MCF 10A (cell line): ENCODE measurements at regions not wholly inside any gene's neighbourhood (a gene's known extent, or its start where the extent isn't known, plus 50 kb on each side); places are given as distances from the start of the nearest gene placed in this dataset.

Experiments used
- BruUV-seq: library from RNA; stranded (reverse); fragments of 400-500 nt; replicated peaks from 2 replicates; lab custom pipeline; 2021; lab: Mats Ljungman, UMichigan
- CTCF ChIA-PET: fragments of 300-600 bp; sonication (Branson Sonifier 250); formaldehyde crosslinking; extraction: SDS; loops from one replicate; lab custom pipeline; 2021; ENCODE audit warnings: antibody characterized with exemption, inconsistent platforms; lab: Yijun Ruan, JAX
- POLR2A ChIA-PET: fragments of 300-600, 350-650 bp; sonication (Branson Sonifier 250); formaldehyde crosslinking; extraction: SDS; loops from one replicate; lab custom pipeline; 2020; ENCODE audit warnings: antibody characterized with exemption, inconsistent platforms; lab: Yijun Ruan, JAX
- DNase-seq: peaks from one replicate; pipeline ENCODE4 v3.0.0-alpha.2; 2018; ENCODE audit not compliant: unreplicated experiment
- H3K27ac Mint-ChIP-seq: one replicate; pipeline ENCODE4 v1.8.0; 2022; ENCODE audit warnings: mild to moderate bottlenecking, low read depth, mixed read lengths; ENCODE audit not compliant: unreplicated experiment
- H3K27me3 Mint-ChIP-seq: one replicate; pipeline ENCODE4 v1.8.0; 2022; ENCODE audit warnings: mixed read lengths; ENCODE audit not compliant: insufficient read depth, unreplicated experiment
- H3K36me3 Mint-ChIP-seq: one replicate; pipeline ENCODE4 v1.8.0; 2022; ENCODE audit warnings: mild to moderate bottlenecking, moderate library complexity, mixed read lengths; ENCODE audit not compliant: insufficient read depth, unreplicated experiment
- H3K4me1 Mint-ChIP-seq: one replicate; pipeline ENCODE4 v1.8.0; 2022; ENCODE audit warnings: mixed read lengths; ENCODE audit not compliant: insufficient read depth, unreplicated experiment
- H3K4me3 Mint-ChIP-seq: one replicate; pipeline ENCODE4 v1.8.0; 2022; ENCODE audit warnings: mild to moderate bottlenecking, moderate library complexity, mixed read lengths; ENCODE audit not compliant: unreplicated experiment
- H3K9me3 Mint-ChIP-seq: one replicate; pipeline ENCODE4 v1.8.0; 2022; ENCODE audit warnings: mixed read lengths; ENCODE audit not compliant: unreplicated experiment
- CTCF ChIP-seq: fragments of 200-600 bp; IDR thresholded peaks from one replicate; pipeline ENCODE4 v1.8.0; 2022; ENCODE audit warnings: antibody characterized with exemption, mild to moderate bottlenecking; ENCODE audit not compliant: unreplicated experiment
- intact Hi-C: fragments of 100-400 bp; cut with micrococcal nuclease; formaldehyde crosslinking; loops from 2 replicates; pipeline ENCODE4 v1.14.1; 2022

DNA sequence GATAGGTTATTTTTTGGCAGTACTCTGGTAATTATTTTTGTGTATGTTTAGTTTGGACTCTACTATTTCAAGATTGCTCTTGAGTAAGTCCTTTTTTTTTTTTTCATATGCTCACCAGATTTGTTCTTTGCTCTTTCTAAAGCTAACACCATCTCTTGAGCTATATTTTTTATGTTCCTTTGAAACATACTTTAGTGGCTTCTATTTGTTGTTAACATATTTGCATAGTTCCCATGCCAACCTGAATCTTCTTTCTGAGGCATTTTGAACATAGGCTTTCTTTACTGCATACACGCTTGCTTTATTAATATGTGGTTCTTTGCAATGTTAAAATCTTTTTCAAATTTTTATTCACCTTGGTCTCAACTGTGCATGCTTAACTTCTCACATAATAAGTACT is 1644.9 kb downstream of the SUCLG1 start:
- BruUV-seq: no TSS peak
- POLR2A ChIA-PET: no interaction called here
- no peak for DNase-seq
- no peaks in the 10 kb centered on the region for H3K9me3 Mint-ChIP-seq
- no peak overlapping the region for H3K27ac Mint-ChIP-seq
- no peak for TF ChIP-seq CTCF
- no peak overlapping the region for H3K4me3 Mint-ChIP-seq
- intact Hi-C loops: no loop called here
- H3K27me3 Mint-ChIP-seq: no peaks in the 10 kb centered on the region
- CTCF ChIA-PET: no interaction called here
- no peaks in the 10 kb centered on the region for H3K36me3 Mint-ChIP-seq
- no peaks in the 10 kb centered on the region for H3K4me1 Mint-ChIP-seq

GRCh38 chr2:82811946-82812345 is 1647.1 kb downstream of the SUCLG1 start:
- Mint-ChIP-seq H3K9me3 (no peaks in the 10 kb centered on the region), H3K4me1 (no peaks in the 10 kb centered on the region), H3K36me3 (no peaks in the 10 kb centered on the region), H3K27me3 (no peaks in the 10 kb centered on the region), H3K4me3 (no peak overlapping the region), H3K27ac (no peak overlapping the region)
- POLR2A ChIA-PET: interaction anchor here (0.6 kb wide), 1 partner anchor 56 kb away, joined by 3 read pairs; no protein-coding TSS in a partner anchor
- intact Hi-C loops: no loop called here
- DNase-seq: no peak
- CTCF ChIA-PET: no interaction called here
- no peak for TF ChIP-seq CTCF
- BruUV-seq: no TSS peak

DNA sequence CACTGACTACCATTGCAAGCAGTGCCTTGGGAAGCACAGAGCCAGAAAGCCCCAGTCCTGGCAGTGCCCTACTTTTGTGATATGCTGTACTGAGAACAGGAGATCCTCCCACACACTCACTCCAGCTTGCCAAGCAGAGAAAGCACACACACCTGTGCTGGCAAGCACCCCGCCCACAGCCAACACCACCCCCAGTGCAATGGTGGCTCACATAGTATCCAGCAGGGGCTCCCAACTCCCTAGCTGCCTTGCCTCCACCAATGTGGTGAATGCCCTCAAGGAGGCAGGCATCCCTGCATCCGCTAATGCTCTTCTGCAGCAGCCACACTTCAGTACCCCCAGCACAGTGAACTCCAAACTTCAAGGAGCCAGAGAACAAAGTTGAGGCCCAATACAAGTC is 1655.8 kb downstream of the SUCLG1 start:
- H3K36me3 Mint-ChIP-seq: no peaks in the 10 kb centered on the region
- ChIA-PET POLR2A (no interaction called here), CTCF (interaction anchor here (0.6 kb wide), 1 partner anchor 89 kb away, joined by 5 read pairs; no protein-coding TSS in a partner anchor)
- no peaks in the 10 kb centered on the region for H3K27me3 Mint-ChIP-seq
- H3K4me3 Mint-ChIP-seq: no peak overlapping the region
- intact Hi-C loops: no loop called here
- DNase-seq: no peak
- TF ChIP-seq CTCF: no peak
- H3K4me1 Mint-ChIP-seq: no peaks in the 10 kb centered on the region
- H3K27ac Mint-ChIP-seq: no peak overlapping the region
- BruUV-seq: no TSS peak
- H3K9me3 Mint-ChIP-seq: peaks cover 35% of the 10 kb centered on the region

- H3K27ac Mint-ChIP-seq: no peak overlapping the region
- H3K27me3 Mint-ChIP-seq: no peaks in the 10 kb centered on the region
- no peak for TF ChIP-seq CTCF
- no peaks in the 10 kb centered on the region for H3K36me3 Mint-ChIP-seq
- peaks cover 7% of the 10 kb centered on the region for H3K9me3 Mint-ChIP-seq
- H3K4me3 Mint-ChIP-seq: no peak overlapping the region
- ChIA-PET POLR2A (no interaction called here), CTCF (no interaction called here)
- intact Hi-C loops: loop anchor here (5.0 kb wide), 1 partner anchor 40 kb away; no protein-coding TSS in a partner anchor
- no peak for DNase-seq
- H3K4me1 Mint-ChIP-seq: no peaks in the 10 kb centered on the region
- no TSS peak for BruUV-seq
Observed at GRCh38 chr2:82797469-82797868, 1661.6 kb downstream of the SUCLG1 start.
